ENCODE measurements at regions not wholly inside any gene's neighbourhood (a gene's known extent, or its start where the extent isn't known, plus 50 kb on each side); places are given as distances from the start of the nearest gene placed in this dataset.

DNA sequence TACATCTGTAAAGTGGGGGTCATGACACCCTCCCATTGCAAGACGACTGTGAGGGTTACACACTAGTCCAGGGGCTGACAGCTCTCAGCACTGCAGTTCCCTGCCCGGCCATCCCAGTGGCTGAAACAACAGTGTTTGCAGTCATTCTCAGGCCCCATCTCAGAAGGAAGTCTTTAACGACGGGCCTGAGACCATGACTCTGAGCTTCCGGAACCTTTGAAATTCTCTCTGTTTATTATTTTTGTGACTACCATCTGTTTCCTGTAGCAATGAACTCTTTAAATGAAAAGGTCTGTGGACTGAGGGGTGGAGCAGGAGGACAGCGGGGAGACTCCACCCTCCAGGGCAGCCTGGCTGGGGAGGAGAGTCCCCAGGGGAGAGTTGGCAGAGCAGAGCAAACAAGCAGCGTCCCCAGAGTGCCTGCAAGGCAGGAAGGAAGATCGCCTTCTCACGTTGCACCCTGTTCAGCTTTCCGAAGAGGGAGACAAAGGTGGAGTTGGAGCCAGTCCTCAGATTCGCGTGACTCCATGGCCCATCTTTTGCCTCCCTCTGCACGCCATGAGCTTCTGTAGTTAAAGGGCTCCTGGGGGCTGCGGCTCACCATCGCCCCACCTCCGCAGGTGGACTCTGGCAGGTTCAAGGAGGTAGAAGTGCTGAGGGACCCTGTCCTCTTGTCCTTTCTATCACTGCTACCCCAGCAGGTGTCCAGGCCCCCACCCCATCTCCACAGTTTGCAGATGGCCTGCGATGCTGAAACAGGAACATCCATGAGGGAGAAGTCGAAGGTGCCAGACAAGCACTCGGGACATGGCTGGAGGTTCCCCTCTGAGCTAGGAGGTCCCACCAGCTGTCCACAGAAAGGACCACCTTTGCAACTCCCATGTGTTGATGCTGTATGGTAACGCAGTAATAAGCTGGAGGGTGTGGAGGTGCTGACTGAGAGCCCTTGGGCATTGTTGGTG is 525.8 kb upstream of the PROK2 start:
- H3K27me3 ChIP-seq, result no peaks in the 10 kb centered on the region
- H3K4me3 ChIP-seq, result no peak overlapping the region
- no peaks in the 10 kb centered on the region for H3K9me3 ChIP-seq
- ATAC-seq (ENCODE audit: low FRiP score in 2 of 2) (peak; percentile 74 to 78), DNase-seq (peak in 1 of 2 donors; percentile 52)
- peaks cover 10 to 26% (median 22%) of the 10 kb centered on the region in 4 donors for H3K4me1 ChIP-seq
- H3K27ac ChIP-seq, result peak overlapping the region; percentile 23 to 80 (median 55)
- WGBS, 2 donors, result 38 to 43% methylated on average over 12 to 20 of the region's 20 CpGs
- no peaks in the 10 kb centered on the region for H3K36me3 ChIP-seq
- TF ChIP-seq POLR2AphosphoS5 (IDR thresholded peaks at IDR 0.05) (peak; percentile 70 to 82), POLR2A (IDR thresholded peaks at IDR 0.05) (no peak), EP300 (IDR thresholded peaks at IDR 0.05) (peak in 2 of 4 donors; percentile 58 to 83)
- TF ChIP-seq, protein P1, sequence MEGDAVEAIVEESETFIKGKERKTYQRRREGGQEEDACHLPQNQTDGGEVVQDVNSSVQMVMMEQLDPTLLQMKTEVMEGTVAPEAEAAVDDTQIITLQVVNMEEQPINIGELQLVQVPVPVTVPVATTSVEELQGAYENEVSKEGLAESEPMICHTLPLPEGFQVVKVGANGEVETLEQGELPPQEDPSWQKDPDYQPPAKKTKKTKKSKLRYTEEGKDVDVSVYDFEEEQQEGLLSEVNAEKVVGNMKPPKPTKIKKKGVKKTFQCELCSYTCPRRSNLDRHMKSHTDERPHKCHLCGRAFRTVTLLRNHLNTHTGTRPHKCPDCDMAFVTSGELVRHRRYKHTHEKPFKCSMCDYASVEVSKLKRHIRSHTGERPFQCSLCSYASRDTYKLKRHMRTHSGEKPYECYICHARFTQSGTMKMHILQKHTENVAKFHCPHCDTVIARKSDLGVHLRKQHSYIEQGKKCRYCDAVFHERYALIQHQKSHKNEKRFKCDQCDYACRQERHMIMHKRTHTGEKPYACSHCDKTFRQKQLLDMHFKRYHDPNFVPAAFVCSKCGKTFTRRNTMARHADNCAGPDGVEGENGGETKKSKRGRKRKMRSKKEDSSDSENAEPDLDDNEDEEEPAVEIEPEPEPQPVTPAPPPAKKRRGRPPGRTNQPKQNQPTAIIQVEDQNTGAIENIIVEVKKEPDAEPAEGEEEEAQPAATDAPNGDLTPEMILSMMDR (IDR thresholded peaks at IDR 0.05), result peak in 3 of 6 experiments; percentile 18 to 44 (median 42)

DNA sequence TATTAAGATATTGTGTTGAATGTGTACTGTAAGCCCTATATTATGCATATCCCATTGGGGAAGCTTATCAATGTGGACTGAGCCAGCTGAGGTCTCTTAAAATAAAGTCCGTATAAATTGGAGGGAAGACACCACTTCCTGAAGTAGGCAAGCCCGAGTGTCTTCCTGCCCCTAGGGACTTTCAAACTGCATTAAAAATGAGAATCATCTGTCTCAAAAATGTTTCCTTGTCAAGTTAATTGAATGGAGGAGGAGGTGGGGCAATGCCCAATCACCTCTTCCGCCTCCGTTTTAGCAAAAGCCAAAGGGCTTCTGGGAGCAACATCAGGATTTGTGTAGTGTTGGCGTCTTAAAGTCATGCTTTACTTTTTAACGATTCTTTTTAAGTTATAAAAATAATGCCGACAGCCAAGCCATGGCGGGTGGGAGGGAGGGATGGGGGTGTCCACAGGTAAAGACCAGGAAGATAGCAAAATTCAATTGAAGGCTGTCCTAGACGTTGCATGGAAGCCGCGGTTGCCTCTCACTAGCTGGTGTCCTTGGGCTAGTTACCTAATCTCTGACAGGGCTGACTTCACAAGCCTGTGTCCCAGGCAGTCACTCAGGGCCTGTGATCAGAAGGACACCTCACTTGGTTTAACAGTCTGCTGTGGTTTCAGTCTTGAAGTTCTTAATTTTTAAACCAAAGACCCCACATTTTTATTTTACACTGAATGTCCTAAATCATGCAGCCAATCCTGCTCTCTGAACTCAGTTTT is 524.9 kb upstream of the PROK2 start:
- DNase-seq, result no peak
- ATAC-seq (ENCODE audit: low FRiP score in 2 of 2), result peak in 1 of 2 donors; percentile 5
- H3K4me3 ChIP-seq, result no peak overlapping the region
- 54 to 60% methylated on average over 11 of the region's 11 CpGs for WGBS, 2 donors
- peak overlapping the region; percentile 23 to 80 (median 55) for H3K27ac ChIP-seq
- H3K9me3 ChIP-seq, result no peaks in the 10 kb centered on the region
- TF ChIP-seq EP300 (IDR thresholded peaks at IDR 0.05), result no peak
- TF ChIP-seq, protein P1 (IDR thresholded peaks at IDR 0.05), result peak in 1 of 6 experiments; percentile 6
- TF ChIP-seq POLR2A (IDR thresholded peaks at IDR 0.05), result no peak
- H3K36me3 ChIP-seq, result no peaks in the 10 kb centered on the region
- no peaks in the 10 kb centered on the region for H3K27me3 ChIP-seq
- peaks cover 10 to 34% (median 26%) of the 10 kb centered on the region in 4 donors for H3K4me1 ChIP-seq

DNA sequence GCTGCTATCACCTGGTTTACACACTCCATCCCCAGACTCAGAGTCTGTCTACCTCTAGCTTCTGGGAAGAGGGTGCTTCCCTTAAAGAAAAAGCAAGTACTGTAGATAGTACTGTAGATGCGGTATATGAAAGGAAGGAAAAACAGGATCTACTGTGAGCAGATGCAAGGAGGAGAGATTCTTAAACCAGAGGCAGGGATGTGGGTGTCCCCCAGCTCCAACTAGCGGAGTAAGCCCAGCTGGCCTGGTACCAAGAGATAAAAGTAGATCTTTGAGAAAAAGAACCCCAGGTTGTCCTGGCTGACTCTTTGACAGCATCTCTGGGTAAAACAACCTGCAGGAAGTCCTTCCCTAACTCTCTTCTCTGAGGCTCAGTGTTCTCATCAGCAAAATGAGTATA is 523.7 kb upstream of the PROK2 start:
- ATAC-seq (ENCODE audit: low FRiP score in 2 of 2), result no peak
- DNase-seq, result no peak
- Histone ChIP-seq H3K36me3 (no peaks in the 10 kb centered on the region), H3K9me3 (no peaks in the 10 kb centered on the region), H3K4me3 (no peak overlapping the region), H3K27me3 (no peaks in the 10 kb centered on the region), H3K27ac (no peak overlapping the region), H3K4me1 (peaks cover 10 to 37% (median 33%) of the 10 kb centered on the region in 4 donors)
- 84 to 92% methylated on average over 2 of the region's 2 CpGs for WGBS, 2 donors
- TF ChIP-seq EP300 (IDR thresholded peaks at IDR 0.05) (no peak), POLR2A (IDR thresholded peaks at IDR 0.05) (no peak), POLR2AphosphoS5 (IDR thresholded peaks at IDR 0.05) (no peak)
- TF ChIP-seq, protein P1 (IDR thresholded peaks at IDR 0.05), result no peak

DNA sequence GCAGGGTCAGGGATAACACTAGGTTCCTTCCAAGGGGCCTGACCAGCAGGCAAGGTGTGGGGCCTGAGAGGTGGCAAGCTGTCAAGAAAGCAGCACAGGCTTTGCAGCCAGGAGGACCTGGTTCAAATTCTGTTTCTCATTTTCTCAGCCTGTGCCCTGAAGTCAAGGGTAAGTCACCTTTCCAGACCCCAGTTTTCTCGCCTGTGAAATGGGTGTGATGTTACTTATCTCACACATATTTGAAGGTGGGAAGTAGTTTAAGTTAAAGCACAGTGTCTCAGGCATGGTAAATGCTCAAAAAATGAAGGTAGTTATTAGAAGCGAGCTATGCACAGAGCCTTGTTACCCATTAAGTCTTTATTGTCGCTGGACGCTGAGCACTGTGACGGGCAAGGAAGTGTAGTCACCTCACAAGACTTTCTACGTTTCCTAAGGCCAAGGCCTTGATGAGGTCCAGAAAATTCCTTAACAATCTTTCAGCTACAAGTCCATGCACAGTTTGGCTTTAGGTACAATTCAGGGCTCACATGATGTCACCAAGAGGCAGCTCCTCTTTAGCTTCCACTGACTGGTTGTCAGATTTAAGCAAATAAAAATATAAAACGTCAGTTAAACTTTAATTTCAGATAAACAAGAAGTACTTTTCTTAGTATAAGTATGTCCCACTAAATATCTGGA is 522.6 kb upstream of the PROK2 start:
- 83% methylated on average over 7 of the region's 7 CpGs for WGBS, 2 donors
- Histone ChIP-seq H3K27me3 (no peaks in the 10 kb centered on the region), H3K4me1 (peaks cover 10 to 37% (median 33%) of the 10 kb centered on the region in 4 donors), H3K36me3 (no peaks in the 10 kb centered on the region), H3K9me3 (no peaks in the 10 kb centered on the region), H3K4me3 (no peak overlapping the region), H3K27ac (no peak overlapping the region)
- ATAC-seq (ENCODE audit: low FRiP score in 2 of 2) (no peak), DNase-seq (no peak)
- TF ChIP-seq EP300 (IDR thresholded peaks at IDR 0.05) (no peak), POLR2A (IDR thresholded peaks at IDR 0.05) (no peak), POLR2AphosphoS5 (IDR thresholded peaks at IDR 0.05) (no peak)
- TF ChIP-seq, protein P1 (IDR thresholded peaks at IDR 0.05), result no peak
